ENCODE measurements at regions not wholly inside any gene's neighbourhood (a gene's known extent, or its start where the extent isn't known, plus 50 kb on each side); places are given as distances from the start of the nearest gene placed in this dataset.
A peak's percentile ranks its signal among the peaks of the same experiment; 100 is the strongest.
"Not testable (repeated sequence)": the region's sequence is repeated elsewhere in the genome, so short reads cannot be mapped to it uniquely, and the experiment has no call there.

GRCh38 chr18:27363872-27364271, 178.8 kb upstream of the CHST9 start:
- no peak for DNase-seq

GRCh38 chr18:27361477-27361876, 176.4 kb upstream of the CHST9 start:
- DNase-seq = no peak

DNA sequence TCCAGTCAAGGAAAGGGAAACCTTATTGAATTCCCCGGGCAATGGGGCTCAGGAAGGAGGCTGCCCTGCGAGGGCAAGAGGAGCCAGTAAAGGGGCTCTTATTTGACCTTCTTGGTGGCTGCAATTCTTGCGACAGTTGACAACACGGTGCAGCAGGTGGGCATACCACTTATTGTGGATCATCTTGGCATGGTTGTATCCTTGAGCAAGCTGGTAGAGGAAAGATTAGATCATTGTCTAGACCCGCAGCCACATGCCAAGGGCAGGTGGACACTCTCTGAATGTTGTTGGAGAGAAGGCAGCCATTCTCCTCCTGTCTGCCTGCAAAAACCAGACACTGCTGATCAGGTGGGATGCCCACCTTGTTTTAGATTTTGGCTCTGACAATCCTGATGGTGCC, 170.2 kb upstream of the CHST9 start:
- DNase-seq = no peak

DNA sequence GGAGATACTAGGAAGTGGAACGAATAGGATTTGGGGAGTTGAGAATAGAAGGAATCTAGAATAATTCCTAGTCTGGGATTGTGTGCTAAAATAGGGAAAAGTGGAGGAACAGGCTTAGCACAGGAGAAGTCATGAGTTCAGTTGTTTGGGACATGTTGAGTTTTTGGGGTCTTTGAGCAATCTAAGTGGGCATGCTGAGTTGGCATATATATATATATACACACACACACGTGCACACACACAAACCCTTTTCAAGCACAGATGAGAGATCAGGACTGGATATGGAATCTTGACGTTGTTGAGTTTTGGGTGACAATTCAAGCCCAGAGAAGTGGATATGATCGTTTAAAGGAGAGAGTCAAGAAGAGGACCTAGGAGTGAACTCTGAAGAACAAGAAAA, 168.2 kb upstream of the CHST9 start:
- DNase-seq = no peak

GRCh38 chr18:27349284-27349882, 164.3 kb upstream of the CHST9 start:
- no peak for DNase-seq

DNA sequence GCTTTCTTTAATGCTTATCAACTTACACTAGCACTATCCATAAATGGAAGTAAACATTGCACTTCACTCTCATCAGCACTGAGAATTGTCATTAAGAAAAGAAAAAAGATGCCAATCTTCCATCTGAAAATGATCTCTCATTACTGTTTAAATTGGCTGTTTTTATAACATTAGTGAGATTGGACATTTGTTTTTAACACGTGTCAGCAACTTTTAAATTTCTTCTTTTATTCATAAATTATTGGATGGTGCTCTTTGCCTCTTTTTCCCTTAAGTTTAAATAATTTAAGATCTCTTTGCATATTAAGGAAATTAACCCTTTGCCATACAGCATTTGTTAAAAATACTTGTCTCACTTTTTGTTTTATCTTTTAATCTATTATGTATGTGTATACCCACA, 146.5 kb upstream of the CHST9 start:
- DNase-seq = no peak

DNA sequence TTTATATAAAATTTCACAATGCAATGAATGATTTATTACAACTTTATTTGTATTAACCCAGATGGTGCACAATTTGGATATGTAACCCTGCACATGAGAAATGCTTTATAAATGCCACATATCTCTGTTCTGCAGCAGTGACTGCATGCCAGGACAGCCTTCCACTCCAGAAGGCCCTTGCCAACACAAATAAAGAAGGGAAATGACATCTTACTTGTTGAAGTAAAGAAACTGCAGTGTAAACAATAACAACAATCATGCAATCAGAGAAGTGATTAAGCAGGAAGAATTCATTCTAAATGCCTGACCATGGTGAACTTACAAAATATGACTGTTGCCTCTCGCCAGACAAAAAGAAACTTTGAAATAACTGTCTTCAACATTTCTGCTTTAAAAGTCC, 129.9 kb upstream of the CHST9 start:
- no peak for DNase-seq

- DNase-seq = no peak
Measured at GRCh38 chr18:27313678-27314077, 128.6 kb upstream of the CHST9 start.

GRCh38 chr18:27312853-27313252, 127.7 kb upstream of the CHST9 start:
- no peak for DNase-seq

GRCh38 chr18:27312153-27312552, 127.0 kb upstream of the CHST9 start:
- DNase-seq = no peak

DNA sequence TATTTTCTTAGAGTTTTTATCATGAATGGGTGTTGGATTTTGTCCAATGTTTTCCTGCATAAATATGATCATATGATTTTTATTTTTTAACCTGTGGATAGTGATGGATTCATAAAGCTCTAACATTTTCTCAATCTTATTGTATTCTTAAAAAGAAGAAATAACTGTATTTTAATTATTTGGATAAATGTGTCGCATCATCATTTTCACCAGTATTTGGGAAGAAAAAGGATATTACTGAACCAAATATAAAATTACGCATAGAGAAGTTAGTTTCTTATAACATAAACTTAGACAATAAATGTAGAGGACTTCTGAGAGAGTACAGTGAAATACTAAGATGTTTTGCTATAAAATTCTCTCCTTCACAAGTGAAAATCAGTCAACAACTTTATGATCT, 126.0 kb upstream of the CHST9 start:
- no peak for DNase-seq

GRCh38 chr18:27301615-27302378, 116.7 kb upstream of the CHST9 start:
- DNase-seq = no peak

- DNase-seq = peak; percentile 9
Measured at GRCh38 chr18:27298214-27298804, 113.2 kb upstream of the CHST9 start.

- DNase-seq = not testable (repeated sequence)
Measured at GRCh38 chr18:27285973-27286562, 101.0 kb upstream of the CHST9 start.

- no peak for DNase-seq
Measured at GRCh38 chr18:27278131-27278530, 93.0 kb upstream of the CHST9 start.

- DNase-seq = no peak
Measured at GRCh38 chr18:27277554-27277953, 92.4 kb upstream of the CHST9 start.

GRCh38 chr18:27276886-27277285, 91.8 kb upstream of the CHST9 start:
- DNase-seq = no peak

DNA sequence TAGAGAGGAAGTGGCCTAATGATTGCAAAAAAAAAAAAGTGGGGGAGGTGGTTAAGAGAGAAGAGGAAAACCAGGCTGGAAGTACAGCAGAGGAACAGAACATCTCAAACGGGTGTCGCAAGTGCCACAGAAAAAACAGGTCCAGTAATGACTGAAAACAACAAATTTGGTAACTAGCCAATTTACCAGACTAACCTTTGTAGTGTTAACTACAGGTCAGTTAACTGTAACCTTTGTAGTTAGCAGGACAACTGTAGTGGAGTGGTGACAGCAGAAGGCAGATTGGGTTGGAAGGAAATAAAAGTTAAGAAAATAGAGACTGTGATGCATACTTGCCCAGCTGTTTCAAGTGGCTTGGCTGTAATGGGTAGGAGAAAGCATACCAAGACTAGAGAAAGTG, 91.4 kb upstream of the CHST9 start:
- no peak for DNase-seq

DNA sequence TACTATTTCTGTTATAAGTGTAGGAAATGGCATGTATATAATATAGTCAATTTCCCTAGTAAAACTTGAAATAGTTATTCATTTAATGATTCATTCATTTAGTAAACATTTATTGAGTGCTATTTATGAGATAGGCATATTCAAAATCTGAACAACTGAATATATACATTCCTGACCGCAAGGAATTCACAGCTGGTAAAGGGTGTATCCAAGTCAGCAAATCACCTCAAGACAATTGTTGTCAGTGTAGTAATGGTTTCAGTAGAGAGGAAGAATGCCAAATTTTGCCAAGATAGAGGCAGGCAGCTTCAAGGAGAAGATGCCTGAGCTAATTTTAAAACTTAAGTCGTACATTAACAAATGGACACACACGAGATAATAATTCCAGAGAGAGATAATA, 89.8 kb upstream of the CHST9 start:
- no peak for DNase-seq

- no peak for DNase-seq
Measured at GRCh38 chr18:27270508-27270907, 85.4 kb upstream of the CHST9 start.

DNA sequence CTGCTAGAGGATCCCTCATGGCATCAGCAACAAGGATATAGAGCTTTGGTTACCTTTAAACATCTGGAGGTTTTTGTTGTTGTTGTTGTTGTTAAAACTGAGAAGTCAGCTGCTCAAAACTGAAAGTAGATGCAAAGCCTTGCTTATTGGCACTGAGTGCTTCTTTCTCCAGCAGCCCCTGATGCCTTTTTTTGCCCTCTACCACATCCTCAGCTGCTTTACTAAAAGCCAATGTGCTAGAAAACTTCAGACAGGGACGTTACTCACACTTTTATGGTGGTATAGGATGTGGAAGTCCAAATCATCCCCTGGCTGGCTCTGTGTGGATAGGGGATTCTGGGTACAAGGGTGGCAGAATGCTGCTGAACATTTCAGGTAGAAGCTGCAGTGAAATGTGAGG, 78.3 kb upstream of the CHST9 start:
- no peak for DNase-seq

- DNase-seq = no peak
Measured at GRCh38 chr18:27261769-27262549, 76.9 kb upstream of the CHST9 start.

DNA sequence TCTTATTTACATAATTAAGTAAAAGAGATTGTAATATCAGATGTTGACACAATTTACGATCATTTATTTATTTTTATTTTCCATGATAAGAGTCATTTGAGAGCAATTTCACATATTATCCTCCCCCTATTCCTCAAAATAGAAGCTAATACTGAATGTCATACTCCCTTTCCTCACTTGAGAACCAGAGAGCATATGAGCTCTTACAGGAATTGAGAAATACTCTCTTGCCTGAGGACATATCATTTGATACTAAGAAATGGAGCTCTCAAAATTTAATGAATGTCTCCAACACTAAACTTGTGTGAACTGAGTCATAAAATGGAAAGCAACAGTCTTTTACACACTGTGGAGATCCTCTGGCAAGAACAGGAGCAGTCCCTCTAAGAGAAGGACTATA, 68.5 kb upstream of the CHST9 start:
- DNase-seq = no peak

Data from hindlimb muscle (tissue), 1 donor.